HT-29 (cell line): ENCODE measurements at regions not wholly inside any gene's neighbourhood (a gene's known extent, or its start where the extent isn't known, plus 50 kb on each side); places are given as distances from the start of the nearest gene placed in this dataset.

Experiments
- DNase-seq: peaks from one replicate; pipeline ENCODE4 v3.0.0-alpha.2; 2015; ENCODE audit warnings: low spot score

DNA sequence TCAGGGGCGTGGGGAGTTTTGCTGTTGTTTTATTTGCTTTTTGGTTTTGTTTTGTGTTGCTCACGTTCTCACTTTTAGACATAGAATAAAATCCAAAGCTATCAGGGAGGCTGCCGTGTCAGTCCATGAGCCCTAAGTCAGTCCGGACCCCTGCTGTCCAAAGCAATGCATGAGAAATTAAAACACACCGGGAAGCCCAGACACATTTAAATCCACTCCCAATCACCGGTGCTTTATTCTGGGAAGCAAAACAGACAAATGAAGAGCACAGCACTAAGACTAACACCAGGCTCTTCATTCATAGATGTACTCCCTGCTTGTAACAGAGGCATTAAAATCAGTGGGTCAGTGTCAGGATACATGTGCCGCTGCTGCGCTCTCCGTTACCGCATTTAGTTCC lies 180.9 kb downstream of the IRX2 start:
- no peak for DNase-seq

DNA sequence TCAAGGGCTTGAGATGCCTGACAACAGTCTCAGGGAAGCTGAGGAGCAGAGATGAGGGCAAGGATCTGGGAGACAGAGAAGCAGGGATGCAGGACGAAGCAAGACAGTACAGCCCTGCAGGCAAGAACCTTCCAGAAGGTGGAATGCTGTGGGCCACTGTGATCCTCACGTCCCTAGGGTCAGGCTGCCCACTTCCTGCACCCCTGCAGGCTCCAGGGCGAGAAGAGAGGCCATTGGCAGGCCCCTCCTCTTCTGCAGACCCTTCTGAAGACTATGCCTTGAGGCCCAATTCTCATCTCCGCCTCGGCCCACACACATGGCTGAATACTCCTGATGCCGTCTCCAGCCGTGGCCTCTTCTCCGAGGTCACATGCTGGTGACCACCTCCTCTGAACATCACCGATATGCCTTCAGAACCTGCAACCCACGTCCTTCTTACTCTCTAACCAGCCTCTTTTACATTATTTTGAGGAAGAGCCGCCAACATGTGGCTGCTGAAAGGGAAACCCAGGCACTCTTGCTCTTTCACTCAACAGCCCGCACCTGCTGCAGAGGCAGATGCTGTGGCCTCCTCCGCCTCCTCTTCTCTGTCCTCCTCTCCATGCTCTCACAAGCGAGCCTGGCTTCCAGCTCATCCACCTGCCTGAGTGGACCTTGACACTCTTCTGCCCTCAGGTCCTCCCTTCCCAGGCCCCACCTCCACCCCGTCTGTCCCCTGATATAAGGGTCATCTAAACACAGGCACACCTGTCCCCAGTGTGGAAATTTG lies 181.5 kb downstream of the IRX2 start:
- no peak for DNase-seq

- DNase-seq: no peak
These were observed 182.3 kb downstream of the IRX2 start for GRCh38 chr5:2569176-2569575.

- DNase-seq: no peak
These were observed 185.2 kb downstream of the IRX2 start for GRCh38 chr5:2566284-2566683.

- DNase-seq: no peak
These were observed 186.3 kb downstream of the IRX2 start for GRCh38 chr5:2565147-2565546.

- peak; percentile 35 for DNase-seq
These were observed 188.4 kb downstream of the IRX2 start for GRCh38 chr5:2563046-2563445.

DNA sequence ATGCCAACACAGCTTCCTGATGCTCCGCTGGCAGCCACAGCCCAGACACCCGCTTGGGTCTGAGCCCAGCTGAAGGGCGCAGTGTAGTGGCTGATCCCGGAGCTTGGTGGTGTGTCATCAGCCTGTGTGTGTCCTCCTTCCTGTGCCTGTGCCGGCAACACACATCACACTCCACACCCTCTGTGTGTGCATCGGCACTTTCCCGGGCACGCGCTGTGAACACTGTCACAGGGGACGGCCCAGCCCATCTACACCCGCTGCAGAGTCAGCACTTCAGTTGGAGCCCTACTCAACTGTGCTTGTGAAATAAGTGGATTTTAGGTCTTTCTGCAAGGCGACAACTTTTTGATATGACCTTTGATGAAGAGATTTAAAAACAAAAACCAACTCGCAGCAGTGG lies 189.4 kb downstream of the IRX2 start:
- no peak for DNase-seq

DNA sequence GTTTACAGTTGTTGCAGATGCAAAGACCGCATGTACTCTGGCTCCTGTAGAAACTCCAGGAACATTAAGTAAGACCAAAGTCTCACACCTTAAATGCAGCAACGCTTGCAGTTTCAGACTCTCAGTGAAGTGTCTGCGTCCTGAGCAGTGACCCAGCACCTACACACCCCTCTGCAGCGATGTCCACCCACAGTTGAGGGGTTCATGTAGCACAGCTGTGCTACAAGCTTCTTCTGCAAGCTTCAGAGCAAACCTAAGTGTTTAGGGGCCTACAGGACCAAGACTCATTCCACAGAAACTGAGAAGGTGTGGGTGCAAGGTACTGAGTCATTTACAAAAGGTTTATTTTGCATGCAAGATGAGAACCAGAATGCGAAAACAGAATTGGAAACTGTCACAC lies 191.0 kb downstream of the IRX2 start:
- no peak for DNase-seq

GRCh38 chr5:2557435-2557834 lies 194.0 kb downstream of the IRX2 start:
- DNase-seq: no peak

- no peak for DNase-seq
These were observed 195.0 kb downstream of the IRX2 start for GRCh38 chr5:2556375-2556966.

GRCh38 chr5:2553611-2554010 lies 197.9 kb downstream of the IRX2 start:
- DNase-seq: no peak

DNA sequence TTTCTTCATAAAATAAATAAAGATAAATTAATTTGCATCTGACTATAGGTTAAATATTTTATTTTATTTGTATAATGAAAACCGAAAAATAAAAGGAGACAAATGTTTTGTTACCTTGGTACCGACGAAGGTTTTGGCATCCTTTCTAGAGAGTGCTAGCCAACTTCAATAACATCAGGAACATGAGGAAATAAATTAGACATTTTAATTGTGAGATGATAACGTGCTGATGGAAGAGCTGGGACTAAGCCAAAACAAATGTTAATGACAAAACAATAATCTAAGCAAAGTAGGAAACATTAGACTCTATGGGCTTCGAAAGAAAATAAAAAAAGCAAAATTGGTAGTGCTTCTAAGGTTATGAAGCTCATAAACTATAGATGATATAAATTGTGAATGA lies 201.0 kb downstream of the IRX2 start:
- DNase-seq: no peak

DNA sequence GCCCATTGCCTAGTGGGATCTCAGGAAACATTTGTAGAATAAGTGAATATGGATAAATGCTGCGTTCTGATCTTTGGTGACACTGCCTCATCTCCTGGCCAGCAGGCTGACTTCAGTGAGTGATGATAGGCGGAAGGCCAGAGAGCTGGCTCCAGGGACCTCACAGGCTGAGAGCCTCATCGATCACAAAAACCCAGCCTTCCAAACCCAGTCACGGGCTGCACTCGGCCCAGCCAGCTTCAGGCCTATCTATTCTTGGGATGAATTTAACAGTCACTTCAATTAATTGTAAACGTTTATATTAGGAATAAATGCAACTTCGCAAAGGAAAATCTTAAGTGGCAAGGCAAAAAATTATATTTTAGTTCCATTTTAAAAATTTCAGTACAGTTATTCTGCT lies 201.6 kb downstream of the IRX2 start:
- DNase-seq: no peak

GRCh38 chr5:2549354-2549753 lies 202.1 kb downstream of the IRX2 start:
- no peak for DNase-seq

DNA sequence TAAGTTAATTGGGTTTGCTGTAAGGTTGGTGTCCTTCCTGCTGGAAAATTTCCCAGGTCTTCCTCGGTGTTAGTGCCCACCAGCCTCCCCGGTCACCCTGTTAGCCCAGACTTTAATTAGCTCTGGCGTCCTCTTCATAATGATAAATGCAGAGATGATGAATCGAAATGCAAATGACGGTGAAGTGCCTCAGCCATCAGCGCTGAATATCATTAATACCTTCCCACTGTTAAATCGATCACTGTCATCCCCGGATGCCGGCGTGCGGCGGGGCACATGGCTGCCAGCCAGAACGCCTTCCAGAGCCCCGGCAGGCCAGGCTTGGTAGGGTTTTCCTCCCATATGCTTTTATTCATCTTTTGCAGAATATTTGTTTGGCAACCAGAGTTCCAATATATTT lies 204.5 kb downstream of the IRX2 start:
- no peak for DNase-seq

DNA sequence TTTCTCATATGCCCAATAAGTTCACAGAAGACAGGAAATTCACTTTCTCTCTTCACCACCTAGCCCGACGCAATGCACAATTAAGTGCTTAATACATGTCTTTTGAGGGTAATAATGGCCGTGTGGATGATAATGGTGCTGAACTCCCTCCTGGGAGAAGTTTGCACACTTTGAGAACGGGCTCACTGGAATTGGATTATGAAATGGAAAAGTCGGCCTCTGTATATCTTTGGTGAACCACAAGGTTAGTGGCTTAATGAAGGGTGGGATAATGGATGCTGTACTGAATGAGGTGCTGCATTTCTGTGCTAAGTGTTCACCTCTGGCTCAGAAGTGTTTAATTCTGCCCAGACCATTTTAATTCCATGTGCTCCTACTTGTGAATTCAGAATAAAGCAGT lies 207.5 kb downstream of the IRX2 start:
- no peak for DNase-seq

DNA sequence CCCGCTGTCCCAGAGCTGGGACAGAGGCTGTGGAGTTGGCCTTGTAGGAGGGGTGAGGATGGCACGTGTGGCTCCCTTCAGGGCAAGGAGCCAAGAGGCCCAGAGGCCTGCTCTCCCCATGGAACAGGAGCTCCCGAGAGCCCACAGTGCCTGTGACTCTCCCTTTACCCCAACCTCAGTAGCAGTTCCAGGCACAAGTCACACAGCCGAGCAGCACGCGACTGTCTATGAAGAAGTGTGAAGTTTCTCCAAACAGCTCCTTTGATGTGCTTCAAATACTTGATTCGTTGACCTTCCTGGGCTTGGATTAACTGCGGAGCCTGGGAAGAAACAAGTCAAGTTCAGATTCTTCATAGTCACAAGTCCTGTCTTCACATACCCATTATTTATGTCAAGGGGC lies 208.7 kb downstream of the IRX2 start:
- DNase-seq: no peak

GRCh38 chr5:2542026-2542425 lies 209.5 kb downstream of the IRX2 start:
- DNase-seq: no peak

DNA sequence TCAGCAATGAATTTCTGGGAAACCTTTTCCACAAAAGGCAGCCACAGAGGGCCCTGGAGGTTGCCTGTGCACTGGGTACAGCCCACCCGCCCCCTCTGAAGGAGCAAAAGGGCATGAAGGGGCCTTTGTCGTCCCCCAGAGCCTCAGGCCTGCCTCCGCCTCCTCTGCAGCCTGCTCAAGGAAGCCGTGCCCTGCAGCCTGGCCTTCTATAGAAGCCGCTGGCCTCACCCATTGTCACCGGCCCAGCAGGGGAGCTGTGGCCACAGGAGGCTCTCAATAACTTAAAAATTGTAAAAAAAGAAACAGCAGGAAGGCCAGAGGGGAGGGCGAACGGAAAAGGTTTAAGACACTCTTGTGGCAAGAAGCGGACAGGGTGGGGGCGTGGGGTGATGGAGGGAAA lies 213.3 kb downstream of the IRX2 start:
- DNase-seq: no peak

DNA sequence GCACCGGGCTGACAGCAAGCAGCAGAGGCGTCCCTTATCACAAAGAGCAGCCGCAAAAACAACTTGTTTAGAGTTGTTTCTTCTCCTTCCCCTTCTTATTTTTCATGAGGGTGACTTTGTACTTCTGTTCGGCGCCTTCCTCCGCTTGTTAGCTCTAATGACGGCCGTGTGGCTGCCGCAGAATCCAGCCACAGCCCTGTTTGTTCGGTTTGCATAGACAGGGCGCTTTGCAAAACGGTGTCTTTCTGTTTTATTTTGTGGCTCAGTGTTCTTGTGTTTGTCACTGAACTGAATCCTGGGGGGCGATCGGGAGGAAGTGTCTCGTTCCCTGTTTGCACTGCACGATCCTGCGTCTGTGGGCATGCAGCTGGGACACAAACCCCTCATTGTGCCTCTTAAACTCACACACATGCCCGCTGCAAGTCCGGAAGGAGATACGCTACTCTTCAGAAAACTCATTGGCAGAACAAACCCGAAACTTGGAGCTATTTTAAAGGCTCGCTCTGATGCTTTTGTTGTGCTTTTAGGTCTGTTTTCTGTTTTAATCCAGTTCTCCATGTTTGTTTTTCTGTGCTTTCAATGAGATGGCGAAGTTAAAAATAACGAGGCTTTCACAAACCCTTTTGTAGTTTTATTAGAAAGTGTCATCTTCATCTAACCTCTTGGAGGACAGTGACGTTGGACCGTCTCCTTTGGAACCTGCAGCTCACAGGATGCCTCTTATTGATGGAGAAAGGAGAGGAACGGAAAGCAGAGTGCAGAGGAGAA lies 213.9 kb downstream of the IRX2 start:
- DNase-seq: no peak

DNA sequence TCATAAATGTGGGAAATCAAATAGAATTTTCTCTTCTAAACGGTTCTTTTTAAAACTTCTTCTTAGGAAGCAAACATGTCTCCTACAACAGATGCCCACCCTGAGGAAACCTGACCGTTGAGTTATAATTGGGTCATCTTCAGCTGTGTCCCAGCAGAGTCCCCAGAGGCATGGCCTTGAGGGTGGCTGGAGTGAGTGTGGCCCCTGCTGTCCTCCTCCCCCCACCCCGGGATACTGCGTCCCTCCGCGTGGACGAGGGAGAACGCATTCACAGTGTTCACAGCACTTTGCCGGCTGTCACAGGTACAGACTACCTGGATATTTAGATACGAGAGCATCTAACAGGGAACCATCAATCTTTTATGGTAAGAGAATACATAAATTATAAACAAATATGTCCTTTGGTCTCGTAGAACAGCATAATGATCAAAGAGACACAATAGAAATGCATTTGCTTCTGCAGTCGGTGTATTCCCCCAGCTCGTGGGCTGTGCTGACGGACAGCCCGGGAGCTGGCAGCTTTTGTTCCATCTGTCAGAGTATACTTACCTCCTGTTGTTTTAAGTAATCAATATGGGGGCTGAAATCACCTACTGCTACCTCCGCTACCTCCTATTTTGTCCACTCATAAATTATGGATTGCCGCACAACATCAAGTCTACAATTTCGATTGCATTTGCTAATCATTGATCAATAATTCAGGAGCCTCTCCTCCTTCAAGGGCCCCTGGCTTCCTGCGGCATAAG lies 214.7 kb downstream of the IRX2 start:
- DNase-seq: no peak

DNA sequence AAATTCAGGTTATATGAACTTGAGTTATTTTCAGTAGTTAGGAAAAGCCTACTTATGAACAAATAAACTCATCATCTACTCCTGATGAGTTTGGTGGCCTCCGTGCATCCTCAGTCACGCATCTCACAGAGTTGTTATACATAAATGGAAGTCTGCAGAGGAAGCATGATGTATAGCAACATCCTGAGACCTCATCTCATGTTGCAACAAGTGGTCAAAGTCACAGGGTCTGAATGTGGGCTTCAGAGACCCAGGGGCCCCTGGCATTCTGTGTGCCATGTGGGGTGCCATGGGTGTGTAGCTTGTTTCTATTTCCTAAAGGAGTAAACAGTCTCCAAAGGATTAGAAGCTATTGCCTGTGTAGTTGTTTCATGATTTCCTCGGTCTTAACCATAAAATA lies 216.5 kb downstream of the IRX2 start:
- no peak for DNase-seq
